GM13976 (cell line): ENCODE measurements at regions not wholly inside any gene's neighbourhood (a gene's known extent, or its start where the extent isn't known, plus 50 kb on each side); places are given as distances from the start of the nearest gene placed in this dataset.

ENCODE experiments used
- DNase-seq: peaks from one replicate; pipeline ENCODE4 v3.0.0; 2012; ENCODE audit warnings: low spot score
- CTCF ChIP-seq: IDR thresholded peaks from 2 replicates; pipeline ENCODE4 v1.5.1; 2012; ENCODE audit warnings: borderline replicate concordance, mild to moderate bottlenecking; ENCODE audit not compliant: insufficient read depth; ENCODE audit errors: extremely low read depth, missing control alignments, control extremely low read depth
- in situ Hi-C: fragments of 300-500 bp; cut with MboI; formaldehyde crosslinking; loops from one replicate; pipeline ENCODE4 v1.12.0; 2022; ENCODE audit warnings: low sequenced_read_pairs, mixed read lengths, inconsistent platforms; ENCODE audit not compliant: unreplicated experiment

- in situ Hi-C loops = no loop called here
- DNase-seq = no peak
- TF ChIP-seq CTCF = no peak
Measured at GRCh38 chr2:220779511-220779910, 792.6 kb downstream of the EPHA4 start.

DNA sequence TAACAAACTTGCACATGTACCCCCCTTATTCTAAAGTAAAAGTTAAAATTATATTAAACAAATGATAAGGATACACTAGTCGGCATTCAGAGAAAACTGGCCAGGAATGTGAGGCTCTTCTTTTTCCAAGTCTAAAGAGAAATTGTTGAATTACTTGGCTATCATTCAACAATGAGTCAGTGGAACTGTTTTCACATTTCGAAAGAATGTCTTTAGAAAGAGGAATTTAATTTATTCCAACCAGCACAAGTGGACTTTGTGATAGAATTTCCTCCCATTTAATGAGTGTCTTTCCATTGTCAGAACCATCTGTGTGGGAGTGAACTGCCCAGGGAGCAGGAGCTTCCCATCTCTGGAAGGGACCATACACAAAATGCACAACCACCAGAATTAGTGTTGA lies 792.2 kb downstream of the EPHA4 start:
- no peak for DNase-seq
- TF ChIP-seq CTCF = no peak
- in situ Hi-C loops = no loop called here

DNA sequence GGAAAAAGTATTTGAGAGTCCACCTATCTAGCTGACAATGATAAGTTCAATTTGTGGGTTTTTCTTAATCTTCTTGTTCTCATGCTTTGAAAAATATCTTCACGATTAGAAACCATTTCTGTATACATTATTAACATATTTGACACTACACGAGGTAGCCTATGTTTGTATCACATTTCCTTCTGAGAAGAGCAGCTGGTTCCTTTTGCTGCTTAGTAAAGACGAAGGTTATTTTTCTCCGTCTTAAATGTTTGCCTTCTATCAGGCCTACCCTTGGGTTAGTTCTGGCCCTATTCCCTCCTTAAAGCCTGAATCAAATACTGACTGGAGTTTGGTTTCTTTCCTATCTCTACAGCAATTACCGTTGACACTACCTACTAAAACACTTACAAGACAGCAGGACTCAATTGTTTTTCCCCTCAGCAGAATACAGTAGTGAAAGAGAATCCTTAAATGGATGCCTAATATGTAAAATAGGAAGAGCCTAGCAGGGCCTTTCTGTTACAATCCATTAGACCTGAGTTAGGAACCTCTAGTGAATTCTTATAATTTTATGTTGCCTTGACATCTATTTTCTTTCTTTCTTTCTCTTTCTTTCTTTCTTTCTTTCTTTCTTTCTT lies 790.4 kb downstream of the EPHA4 start:
- DNase-seq = no peak
- in situ Hi-C loops = no loop called here
- TF ChIP-seq CTCF = no peak

- in situ Hi-C loops = no loop called here
- no peak for TF ChIP-seq CTCF
- DNase-seq = no peak
Measured at GRCh38 chr2:220782609-220783113, 789.4 kb downstream of the EPHA4 start.

- in situ Hi-C loops = no loop called here
- TF ChIP-seq CTCF = no peak
- no peak for DNase-seq
Measured at GRCh38 chr2:220783671-220784070, 788.4 kb downstream of the EPHA4 start.

DNA sequence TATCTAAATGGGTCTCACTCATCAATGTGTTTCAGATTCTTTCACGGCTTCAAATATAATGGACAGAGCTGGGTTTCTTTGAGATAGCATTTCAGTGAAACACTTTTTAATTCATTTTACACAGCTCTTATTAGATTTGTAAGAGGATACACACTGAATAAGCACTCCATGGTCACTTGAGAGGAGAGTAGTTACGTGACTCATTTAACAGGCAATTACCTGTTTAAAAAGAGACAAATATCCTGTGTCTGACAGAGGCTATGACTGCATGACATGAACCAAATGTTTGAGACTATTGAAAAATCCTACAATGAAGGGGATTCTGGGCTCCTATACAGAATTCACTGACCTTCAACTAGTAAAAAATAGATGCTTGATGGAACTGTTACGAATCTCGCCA lies 786.9 kb downstream of the EPHA4 start:
- no peak for TF ChIP-seq CTCF
- DNase-seq = no peak
- in situ Hi-C loops = no loop called here
